Gastroesophageal sphincter (tissue), 4 donors: ENCODE measurements at regions not wholly inside any gene's neighbourhood (a gene's known extent, or its start where the extent isn't known, plus 50 kb on each side); places are given as distances from the start of the nearest gene placed in this dataset.

ENCODE experiments used
- ATAC-seq: fragments of 150-250 bp; one replicate; pipeline ENCODE4 v1.9.1; 2016; ENCODE audit warnings: mild to moderate bottlenecking, moderate library complexity
- H3K27ac ChIP-seq, 4 donors: fragments of 200-600 bp; sonication (generic) in 3 of 4; 1 replicate in 3 of 4; 2 replicates in 1 of 4; pipeline ENCODE4 v1.5.1; 2016 to 2019
- H3K27me3 ChIP-seq: fragments of 200-600 bp; sonication (generic); one replicate; pipeline ENCODE4 v1.5.1; 2019
- H3K36me3 ChIP-seq, 2 donors: fragments of 200-600 bp; sonication (generic); one replicate each; pipeline ENCODE4 v1.5.1; 2019; ENCODE audit warnings: control low read depth in 1 of 2
- H3K4me1 ChIP-seq, 3 donors: fragments of 200-600 bp; sonication (generic); 1 replicate in 2 of 3; 2 replicates in 1 of 3; pipeline ENCODE4 v1.5.1; 2016 to 2019; ENCODE audit warnings: control low read depth in 2 of 3
- H3K4me3 ChIP-seq, 2 donors: fragments of 200-600 bp; sonication (generic); one replicate each; pipeline ENCODE4 v1.5.1; 2019; ENCODE audit warnings: mild to moderate bottlenecking in 1 of 2, moderate library complexity in 1 of 2
- H3K9me3 ChIP-seq, 3 donors: fragments of 200-600 bp; sonication (generic); one replicate each; pipeline ENCODE4 v1.5.1; 2017 to 2019; ENCODE audit warnings: control low read depth in 2 of 3
- CTCF ChIP-seq, 4 experiments: fragments of 200-600 bp in 2 of 4; fragments of 450-650 bp in 2 of 4; sonication (generic) in 1 of 4; IDR thresholded peaks; one replicate each; pipeline ENCODE4 v1.5.1; 2017 to 2019; ENCODE audit warnings: antibody characterized with exemption in 4 of 4, mild to moderate bottlenecking in 2 of 4, moderate library complexity in 2 of 4
- EP300 ChIP-seq: sonication (generic); formaldehyde crosslinking; IDR thresholded peaks from one replicate; pipeline ENCODE4 v1.6.1; 2017; ENCODE audit warnings: antibody characterized with exemption, mild to moderate bottlenecking
- POLR2A ChIP-seq, 2 donors: fragments of 450-650 bp; IDR thresholded peaks; one replicate each; pipeline ENCODE4 v1.6.1; 2017; ENCODE audit warnings: antibody characterized with exemption in 2 of 2, mild to moderate bottlenecking in 2 of 2, moderate library complexity in 1 of 2
- POLR2AphosphoS5 ChIP-seq: sonication (generic); formaldehyde crosslinking; IDR thresholded peaks from one replicate; pipeline ENCODE4 v1.6.1; 2017; ENCODE audit warnings: antibody characterized with exemption
- WGBS, 2 donors: methylation state at CpG; one replicate each; pipeline ENCODE4 v1.1.5; 2018; ENCODE audit warnings: low coverage in 1 of 2; 5-methylcytosine and 5-hydroxymethylcytosine counted together

GRCh38 chr3:189056646-189057335 is 115.0 kb upstream of the TPRG1 start:
- H3K4me3 ChIP-seq: no peak overlapping the region
- no peaks in the 10 kb centered on the region for H3K27me3 ChIP-seq
- TF ChIP-seq POLR2A (IDR thresholded peaks at IDR 0.05) (no peak), POLR2AphosphoS5 (no peak), EP300 (no peak), CTCF (IDR thresholded peaks at IDR 0.05) (no peak)
- ATAC-seq: peak; percentile 77
- WGBS, 2 donors: 51 to 71% methylated on average over 2 to 3 of the region's 3 CpGs
- H3K4me1 ChIP-seq: no peaks in the 10 kb centered on the region
- no peak overlapping the region for H3K27ac ChIP-seq
- H3K36me3 ChIP-seq: no peaks in the 10 kb centered on the region
- H3K9me3 ChIP-seq: peaks cover 0 to 11% (median 0%) of the 10 kb centered on the region in 3 donors

GRCh38 chr3:189057369-189057768 is 114.4 kb upstream of the TPRG1 start:
- Histone ChIP-seq H3K27ac (no peak overlapping the region), H3K4me1 (no peaks in the 10 kb centered on the region), H3K36me3 (no peaks in the 10 kb centered on the region), H3K27me3 (no peaks in the 10 kb centered on the region), H3K4me3 (no peak overlapping the region), H3K9me3 (peaks cover 0 to 14% (median 0%) of the 10 kb centered on the region in 3 donors)
- peak; percentile 17 for ATAC-seq
- 55 to 62% methylated on average over 1 of the region's 1 CpG for WGBS, 2 donors
- TF ChIP-seq CTCF (IDR thresholded peaks at IDR 0.05) (no peak), POLR2A (IDR thresholded peaks at IDR 0.05) (no peak), EP300 (no peak), POLR2AphosphoS5 (no peak)

DNA sequence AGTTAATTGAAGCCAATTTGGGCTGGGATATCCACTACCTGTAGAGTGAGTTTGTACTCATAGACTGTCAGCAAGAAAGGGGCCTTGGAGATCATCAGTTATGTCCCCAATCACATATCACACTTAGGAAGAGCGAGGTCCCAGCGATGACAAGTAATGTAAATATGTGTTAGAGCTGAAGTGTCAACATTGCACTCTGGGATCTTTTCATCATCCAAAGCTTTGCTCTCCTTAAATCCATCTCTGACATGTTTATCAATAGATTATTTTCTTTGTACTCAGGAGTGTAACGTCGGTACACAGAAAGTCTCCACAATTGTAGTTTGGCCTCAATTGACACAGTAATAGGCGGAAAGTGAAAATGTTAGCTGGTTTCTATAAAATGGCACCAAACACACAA is 113.7 kb upstream of the TPRG1 start:
- WGBS, 2 donors: 72 to 84% methylated on average over 5 of the region's 5 CpGs
- H3K27me3 ChIP-seq: no peaks in the 10 kb centered on the region
- TF ChIP-seq POLR2A (IDR thresholded peaks at IDR 0.05) (no peak), POLR2AphosphoS5 (no peak)
- no peak overlapping the region for H3K4me3 ChIP-seq
- peaks cover 0 to 14% (median 0%) of the 10 kb centered on the region in 3 donors for H3K9me3 ChIP-seq
- no peaks in the 10 kb centered on the region for H3K36me3 ChIP-seq
- no peak for ATAC-seq
- H3K4me1 ChIP-seq: no peaks in the 10 kb centered on the region
- no peak overlapping the region for H3K27ac ChIP-seq

DNA sequence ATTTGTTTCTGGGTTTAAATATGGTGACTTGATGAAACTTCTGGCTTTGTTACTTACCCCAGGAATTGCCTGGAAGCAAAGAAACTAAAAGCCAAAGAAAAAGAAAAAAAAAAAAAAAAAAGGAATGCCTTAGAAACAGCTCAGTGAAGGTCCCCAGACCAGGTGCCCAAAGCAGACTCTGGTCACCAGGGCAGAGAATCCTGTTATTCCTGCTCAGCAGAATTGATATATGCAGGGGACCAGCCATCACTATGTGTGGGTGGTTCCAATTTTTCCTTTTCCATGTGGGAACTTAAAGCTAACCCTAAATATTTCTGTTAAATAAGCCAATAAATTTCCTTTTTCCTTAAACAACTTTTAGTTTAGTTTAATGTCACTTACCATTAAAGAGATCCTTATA is 100.8 kb upstream of the TPRG1 start:
- H3K9me3 ChIP-seq: peaks cover 0 to 25% (median 0%) of the 10 kb centered on the region in 3 donors
- ATAC-seq: no peak
- no peak overlapping the region for H3K4me3 ChIP-seq
- no peaks in the 10 kb centered on the region for H3K36me3 ChIP-seq
- H3K27ac ChIP-seq: no peak overlapping the region
- no peak for TF ChIP-seq CTCF (IDR thresholded peaks at IDR 0.05)
- TF ChIP-seq EP300: no peak
- TF ChIP-seq POLR2A (IDR thresholded peaks at IDR 0.05): no peak
- TF ChIP-seq POLR2AphosphoS5: no peak
- no peaks in the 10 kb centered on the region for H3K4me1 ChIP-seq
- H3K27me3 ChIP-seq: no peaks in the 10 kb centered on the region

DNA sequence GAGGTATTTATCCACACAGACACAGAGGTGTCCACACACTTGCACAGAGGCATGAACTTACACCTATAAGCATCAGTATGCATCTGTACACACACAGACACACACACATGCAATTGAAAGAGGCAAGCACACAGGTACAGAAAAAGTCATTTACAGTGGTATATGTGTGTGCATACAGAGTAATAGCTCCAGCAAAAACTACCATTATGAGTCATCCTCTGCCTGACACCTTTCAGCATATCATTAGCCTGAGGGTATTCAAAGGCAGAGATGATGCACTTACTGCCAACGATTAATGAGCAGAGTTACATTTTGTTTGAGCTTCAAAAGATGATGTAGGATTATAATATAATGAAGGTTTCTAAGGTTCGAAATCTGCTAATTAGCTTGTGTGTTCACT is 100.3 kb upstream of the TPRG1 start:
- Histone ChIP-seq H3K9me3 (peaks cover 0 to 24% (median 0%) of the 10 kb centered on the region in 3 donors), H3K27me3 (no peaks in the 10 kb centered on the region), H3K27ac (no peak overlapping the region), H3K4me1 (no peaks in the 10 kb centered on the region), H3K4me3 (no peak overlapping the region), H3K36me3 (no peaks in the 10 kb centered on the region)
- WGBS, 2 donors: 65 to 74% methylated on average over 2 of the region's 2 CpGs
- no peak for ATAC-seq
- TF ChIP-seq POLR2A (IDR thresholded peaks at IDR 0.05): no peak
- TF ChIP-seq POLR2AphosphoS5: no peak
- no peak for TF ChIP-seq CTCF (IDR thresholded peaks at IDR 0.05)
